WTC11 (cell line): ENCODE measurements at regions not wholly inside any gene's neighbourhood (a gene's known extent, or its start where the extent isn't known, plus 50 kb on each side); places are given as distances from the start of the nearest gene placed in this dataset.
A peak's percentile ranks its signal among the peaks of the same experiment; 100 is the strongest.

Source experiments
- ATAC-seq: fragments of 200-7000 bp; cut with Tn5 transposase; 2 replicates; pipeline ENCODE4 v1.10.0; 2021; ENCODE audit warnings: mild to moderate bottlenecking, moderate library complexity
- CTCF ChIA-PET: fragments of 300-600 bp; sonication (Branson Sonifier 250); formaldehyde crosslinking; loops from one replicate; lab custom pipeline; 2021; ENCODE audit warnings: antibody characterized with exemption; lab: Charles Lee
- POLR2A ChIA-PET: fragments of 350-600 bp; sonication (Branson Sonifier 250); formaldehyde crosslinking; loops from one replicate; lab custom pipeline; 2021; ENCODE audit warnings: antibody characterized with exemption; lab: Charles Lee
- DNase-seq: peaks from one replicate; pipeline ENCODE4 v3.0.0; 2021; ENCODE audit warnings: low spot score
- H3K27ac Mint-ChIP-seq: 2 replicates; pipeline ENCODE4 v1.8.0; 2021; ENCODE audit warnings: mixed read lengths
- H3K27me3 Mint-ChIP-seq: 2 replicates; pipeline ENCODE4 v1.8.0; 2021; ENCODE audit warnings: low read depth, mild to moderate bottlenecking, moderate library complexity, mixed read lengths
- H3K36me3 Mint-ChIP-seq: 2 replicates; pipeline ENCODE4 v1.8.0; 2021; ENCODE audit warnings: mixed read lengths
- H3K4me1 Mint-ChIP-seq: 2 replicates; pipeline ENCODE4 v1.8.0; 2022; ENCODE audit warnings: mixed read lengths
- H3K4me3 Mint-ChIP-seq: 2 replicates; pipeline ENCODE4 v1.8.0; 2021; ENCODE audit warnings: mild to moderate bottlenecking, moderate library complexity, mixed read lengths
- H3K9me3 Mint-ChIP-seq: 2 replicates; pipeline ENCODE4 v1.8.0; 2021; ENCODE audit warnings: mixed read lengths
- ATF2 ChIP-seq: sonication (generic); formaldehyde crosslinking; IDR thresholded peaks from 2 replicates; pipeline ENCODE4 v1.8.1; 2022; ENCODE audit warnings: low read depth, missing genetic modification reagents, borderline replicate concordance
- CBFB ChIP-seq: sonication (generic); formaldehyde crosslinking; IDR thresholded peaks from 2 replicates; pipeline ENCODE4 v1.8.1; 2022; ENCODE audit warnings: mild to moderate bottlenecking, low read depth, missing genetic modification reagents
- CREB1 ChIP-seq: sonication (generic); formaldehyde crosslinking; IDR thresholded peaks from 2 replicates; pipeline ENCODE4 v1.8.0; 2023; ENCODE audit warnings: mild to moderate bottlenecking, missing genetic modification reagents
- E2F5 ChIP-seq: sonication (generic); formaldehyde crosslinking; IDR thresholded peaks from 2 replicates; pipeline ENCODE4 v1.8.1; 2022; ENCODE audit warnings: mild to moderate bottlenecking, moderate library complexity, missing genetic modification reagents
- ELF4 ChIP-seq: sonication (generic); formaldehyde crosslinking; IDR thresholded peaks from 2 replicates; pipeline ENCODE4 v1.8.1; 2022; ENCODE audit warnings: low read depth, mild to moderate bottlenecking, moderate library complexity, missing genetic modification reagents
- GRHL2 ChIP-seq: fragments of 250-450 bp; sonication (Bioruptor Pico); IDR thresholded peaks from 2 replicates; pipeline ENCODE4 v1.8.0; 2022; ENCODE audit warnings: mild to moderate bottlenecking, moderate library complexity; ENCODE audit not compliant: insufficient replicate concordance, severe bottlenecking
- IRF2 ChIP-seq: sonication (generic); formaldehyde crosslinking; IDR thresholded peaks from 2 replicates; pipeline ENCODE4 v1.8.0; 2022; ENCODE audit warnings: low read depth, missing genetic modification reagents, borderline replicate concordance
- KAT7 ChIP-seq: sonication (generic); formaldehyde crosslinking; IDR thresholded peaks from 2 replicates; pipeline ENCODE4 v1.8.1; 2023; ENCODE audit warnings: missing genetic modification reagents, mild to moderate bottlenecking, borderline replicate concordance
- NFYB ChIP-seq: sonication (generic); formaldehyde crosslinking; conservative IDR thresholded peaks from 2 replicates; pipeline ENCODE4 v1.8.0; 2022; ENCODE audit warnings: low read depth, missing genetic modification reagents
- NR1H2 ChIP-seq: sonication (generic); formaldehyde crosslinking; IDR thresholded peaks from 2 replicates; pipeline ENCODE4 v1.9.0; 2021; ENCODE audit warnings: mild to moderate bottlenecking, moderate library complexity, missing genetic modification reagents
- TEAD1 ChIP-seq: sonication (generic); formaldehyde crosslinking; IDR thresholded peaks from 2 replicates; pipeline ENCODE4 v1.8.0; 2022; ENCODE audit warnings: mild to moderate bottlenecking, missing genetic modification reagents
- ZBTB21 ChIP-seq: sonication (generic); formaldehyde crosslinking; IDR thresholded peaks from 2 replicates; pipeline ENCODE4 v1.8.1; 2023; ENCODE audit warnings: mild to moderate bottlenecking, missing genetic modification reagents, borderline replicate concordance
- ZNF396 ChIP-seq: fragments of 250-450 bp; sonication (Bioruptor Pico); IDR thresholded peaks from 2 replicates; pipeline ENCODE4 v1.8.0; 2021; ENCODE audit warnings: mild to moderate bottlenecking, moderate library complexity, borderline replicate concordance
- ZNF532 ChIP-seq: fragments of 250-450 bp; sonication (Bioruptor Pico); IDR thresholded peaks from 2 replicates; pipeline ENCODE4 v1.9.0; 2021; ENCODE audit warnings: mild to moderate bottlenecking, borderline replicate concordance
- TF ChIP-seq, protein P1 (sequence below): fragments of 250-450 bp; sonication (Bioruptor Pico); IDR thresholded peaks from 2 replicates; pipeline ENCODE4 v1.9.0; 2021; ENCODE audit warnings: moderate library complexity, mild to moderate bottlenecking, inconsistent platforms, borderline replicate concordance
- TF ChIP-seq, protein P2 (sequence below): fragments of 250-450 bp; sonication (Bioruptor Pico); IDR thresholded peaks from 2 replicates; pipeline ENCODE4 v1.8.0; 2021; ENCODE audit warnings: mild to moderate bottlenecking
- TF ChIP-seq, protein P3 (sequence below): fragments of 250-450 bp; sonication (Bioruptor Pico); IDR thresholded peaks from 2 replicates; pipeline ENCODE4 v1.9.0; 2021; ENCODE audit warnings: mild to moderate bottlenecking
- TF ChIP-seq, protein P4 (sequence below): sonication (generic); formaldehyde crosslinking; IDR thresholded peaks from 2 replicates; pipeline ENCODE4 v1.8.0; 2022; ENCODE audit warnings: mild to moderate bottlenecking, missing genetic modification reagents

DNA sequence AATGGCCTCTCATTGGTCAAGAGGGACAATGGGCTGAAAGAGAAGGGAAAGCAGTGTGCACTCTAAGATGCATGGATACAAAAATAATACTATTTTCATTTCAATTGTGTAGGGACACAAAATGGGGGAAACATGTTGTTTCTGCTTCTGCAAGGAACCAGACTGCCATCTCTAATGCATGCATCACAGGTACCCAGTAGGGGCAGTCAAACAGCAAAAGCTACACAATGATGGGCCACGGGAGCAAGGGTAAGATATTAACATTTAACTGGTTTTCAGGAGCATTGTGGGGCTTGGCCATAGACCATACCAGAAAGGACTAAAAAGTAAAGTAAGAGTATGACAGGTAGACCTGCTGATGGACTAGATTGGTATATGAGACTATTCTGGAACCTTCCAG lies 535.8 kb downstream of the SPATA31D1 start:
- DNase-seq = no peak
- H3K4me1 Mint-ChIP-seq = no peaks in the 10 kb centered on the region
- H3K27ac Mint-ChIP-seq = no peak overlapping the region
- H3K9me3 Mint-ChIP-seq = peaks cover 29% of the 10 kb centered on the region
- ATAC-seq = peak; percentile 58
- peaks cover 20% of the 10 kb centered on the region for H3K36me3 Mint-ChIP-seq
- H3K27me3 Mint-ChIP-seq = no peaks in the 10 kb centered on the region
- ChIA-PET POLR2A (no interaction called here), CTCF (interaction anchor here (1.5 kb wide), 1 partner anchor 82 kb away, joined by 7 read pairs; no protein-coding TSS in a partner anchor)
- H3K4me3 Mint-ChIP-seq = no peak overlapping the region
- TF ChIP-seq ZBTB21 = no peak

GRCh38 chr9:82526577-82526976 lies 536.4 kb downstream of the RASEF start:
- ATAC-seq = no peak
- no peak for DNase-seq
- H3K27me3 Mint-ChIP-seq = no peaks in the 10 kb centered on the region
- H3K4me3 Mint-ChIP-seq = no peak overlapping the region
- H3K9me3 Mint-ChIP-seq = peaks cover 29% of the 10 kb centered on the region
- no peaks in the 10 kb centered on the region for H3K4me1 Mint-ChIP-seq
- ChIA-PET POLR2A (no interaction called here), CTCF (interaction anchor here (1.2 kb wide), 1 partner anchor 80 kb away, joined by 3 read pairs; no protein-coding TSS in a partner anchor)
- H3K27ac Mint-ChIP-seq = no peak overlapping the region
- no peak for TF ChIP-seq ATF2 (CRISPR knock-in tag)
- TF ChIP-seq E2F5 (CRISPR knock-in tag) = no peak
- no peak for TF ChIP-seq CREB1 (CRISPR knock-in tag)
- TF ChIP-seq NFYB (CRISPR knock-in tag) = no peak
- TF ChIP-seq, protein P1, sequence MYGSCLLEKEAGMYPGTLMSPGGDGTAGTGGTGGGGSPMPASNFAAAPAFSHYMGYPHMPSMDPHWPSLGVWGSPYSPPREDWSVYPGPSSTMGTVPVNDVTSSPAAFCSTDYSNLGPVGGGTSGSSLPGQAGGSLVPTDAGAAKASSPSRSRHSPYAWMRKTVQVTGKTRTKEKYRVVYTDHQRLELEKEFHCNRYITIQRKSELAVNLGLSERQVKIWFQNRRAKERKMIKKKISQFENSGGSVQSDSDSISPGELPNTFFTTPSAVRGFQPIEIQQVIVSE = no peak
- peaks cover 20% of the 10 kb centered on the region for H3K36me3 Mint-ChIP-seq

GRCh38 chr9:82531795-82532194 lies 531.1 kb downstream of the RASEF start:
- H3K4me1 Mint-ChIP-seq = no peaks in the 10 kb centered on the region
- ATAC-seq (no peak), DNase-seq (no peak)
- H3K27me3 Mint-ChIP-seq = no peaks in the 10 kb centered on the region
- ChIA-PET POLR2A (no interaction called here), CTCF (no interaction called here)
- H3K36me3 Mint-ChIP-seq = peaks cover 17% of the 10 kb centered on the region
- peaks cover 19% of the 10 kb centered on the region for H3K9me3 Mint-ChIP-seq
- H3K4me3 Mint-ChIP-seq = no peak overlapping the region
- H3K27ac Mint-ChIP-seq = no peak overlapping the region
- no peak for TF ChIP-seq GRHL2 (CRISPR knock-in tag)
- TF ChIP-seq, protein P2, sequence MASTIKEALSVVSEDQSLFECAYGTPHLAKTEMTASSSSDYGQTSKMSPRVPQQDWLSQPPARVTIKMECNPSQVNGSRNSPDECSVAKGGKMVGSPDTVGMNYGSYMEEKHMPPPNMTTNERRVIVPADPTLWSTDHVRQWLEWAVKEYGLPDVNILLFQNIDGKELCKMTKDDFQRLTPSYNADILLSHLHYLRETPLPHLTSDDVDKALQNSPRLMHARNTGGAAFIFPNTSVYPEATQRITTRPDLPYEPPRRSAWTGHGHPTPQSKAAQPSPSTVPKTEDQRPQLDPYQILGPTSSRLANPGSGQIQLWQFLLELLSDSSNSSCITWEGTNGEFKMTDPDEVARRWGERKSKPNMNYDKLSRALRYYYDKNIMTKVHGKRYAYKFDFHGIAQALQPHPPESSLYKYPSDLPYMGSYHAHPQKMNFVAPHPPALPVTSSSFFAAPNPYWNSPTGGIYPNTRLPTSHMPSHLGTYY (CRISPR knock-in tag) = no peak
- no peak for TF ChIP-seq NR1H2
- TF ChIP-seq, protein P3, sequence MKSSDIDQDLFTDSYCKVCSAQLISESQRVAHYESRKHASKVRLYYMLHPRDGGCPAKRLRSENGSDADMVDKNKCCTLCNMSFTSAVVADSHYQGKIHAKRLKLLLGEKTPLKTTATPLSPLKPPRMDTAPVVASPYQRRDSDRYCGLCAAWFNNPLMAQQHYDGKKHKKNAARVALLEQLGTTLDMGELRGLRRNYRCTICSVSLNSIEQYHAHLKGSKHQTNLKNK (CRISPR knock-in tag) = no peak
- no peak for TF ChIP-seq CBFB (CRISPR knock-in tag)
- TF ChIP-seq IRF2 (CRISPR knock-in tag) = no peak
- TF ChIP-seq, protein P4, sequence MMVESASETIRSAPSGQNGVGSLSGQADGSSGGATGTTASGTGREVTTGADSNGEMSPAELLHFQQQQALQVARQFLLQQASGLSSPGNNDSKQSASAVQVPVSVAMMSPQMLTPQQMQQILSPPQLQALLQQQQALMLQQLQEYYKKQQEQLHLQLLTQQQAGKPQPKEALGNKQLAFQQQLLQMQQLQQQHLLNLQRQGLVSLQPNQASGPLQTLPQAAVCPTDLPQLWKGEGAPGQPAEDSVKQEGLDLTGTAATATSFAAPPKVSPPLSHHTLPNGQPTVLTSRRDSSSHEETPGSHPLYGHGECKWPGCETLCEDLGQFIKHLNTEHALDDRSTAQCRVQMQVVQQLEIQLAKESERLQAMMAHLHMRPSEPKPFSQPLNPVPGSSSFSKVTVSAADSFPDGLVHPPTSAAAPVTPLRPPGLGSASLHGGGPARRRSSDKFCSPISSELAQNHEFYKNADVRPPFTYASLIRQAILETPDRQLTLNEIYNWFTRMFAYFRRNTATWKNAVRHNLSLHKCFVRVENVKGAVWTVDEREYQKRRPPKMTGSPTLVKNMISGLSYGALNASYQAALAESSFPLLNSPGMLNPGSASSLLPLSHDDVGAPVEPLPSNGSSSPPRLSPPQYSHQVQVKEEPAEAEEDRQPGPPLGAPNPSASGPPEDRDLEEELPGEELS (CRISPR knock-in tag) = no peak
- no peak for TF ChIP-seq ELF4 (CRISPR knock-in tag)
- TF ChIP-seq ZNF396 = no peak
- no peak for TF ChIP-seq KAT7 (CRISPR knock-in tag)
- no peak for TF ChIP-seq TEAD1 (CRISPR knock-in tag)
- TF ChIP-seq, protein P1 = no peak
- no peak for TF ChIP-seq ZNF532 (CRISPR knock-in tag)
